NCI-H82 (cell line): ENCODE measurements at regions not wholly inside any gene's neighbourhood (a gene's known extent, or its start where the extent isn't known, plus 50 kb on each side); places are given as distances from the start of the nearest gene placed in this dataset.
"Not testable (repeated sequence)": the region's sequence is repeated elsewhere in the genome, so short reads cannot be mapped to it uniquely, and the experiment has no call there.

Experiments
- DNase-seq: peaks from one replicate; lab custom pipeline; 2025; lab: John Stamatoyannopoulos, UW

DNA sequence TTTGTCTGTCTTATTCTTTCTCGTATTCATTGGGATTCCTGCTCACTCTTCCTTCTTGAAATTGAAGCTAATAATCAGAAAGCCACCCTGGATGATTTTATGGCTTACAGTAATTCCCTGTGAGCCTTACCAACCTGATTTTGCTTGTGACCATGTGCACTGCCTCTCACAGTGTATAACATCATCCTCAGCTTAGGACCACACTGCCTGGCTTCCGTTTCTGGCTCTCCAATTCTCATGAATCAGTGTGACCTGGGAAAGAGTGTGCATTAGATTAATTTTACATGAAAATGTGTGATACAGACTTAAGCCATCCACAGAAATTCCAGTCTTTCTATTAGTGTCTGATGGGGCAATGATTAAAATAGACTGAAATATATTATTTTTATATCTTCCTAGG, 126.8 kb upstream of the DMRT1 start:
- peak; percentile 5 for DNase-seq

DNA sequence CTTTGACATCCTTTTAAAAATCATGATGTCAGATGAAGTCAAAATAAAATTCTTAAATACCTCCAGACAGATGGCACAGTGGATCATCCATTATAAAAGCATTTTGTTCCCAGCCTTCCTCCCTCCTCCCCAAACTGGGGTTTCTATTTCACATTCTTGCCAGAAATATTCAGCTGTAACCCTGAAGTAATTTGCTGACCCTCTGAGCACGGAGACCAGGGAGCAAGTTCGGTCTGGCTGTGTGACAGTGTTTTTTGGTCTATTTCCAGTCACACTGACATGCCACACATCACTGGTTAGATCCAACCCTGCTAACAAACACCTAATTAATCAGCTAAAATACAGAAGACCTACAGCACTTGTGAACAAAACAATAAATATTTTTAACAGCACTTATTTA, 126.2 kb upstream of the DMRT1 start:
- DNase-seq, result no peak

DNA sequence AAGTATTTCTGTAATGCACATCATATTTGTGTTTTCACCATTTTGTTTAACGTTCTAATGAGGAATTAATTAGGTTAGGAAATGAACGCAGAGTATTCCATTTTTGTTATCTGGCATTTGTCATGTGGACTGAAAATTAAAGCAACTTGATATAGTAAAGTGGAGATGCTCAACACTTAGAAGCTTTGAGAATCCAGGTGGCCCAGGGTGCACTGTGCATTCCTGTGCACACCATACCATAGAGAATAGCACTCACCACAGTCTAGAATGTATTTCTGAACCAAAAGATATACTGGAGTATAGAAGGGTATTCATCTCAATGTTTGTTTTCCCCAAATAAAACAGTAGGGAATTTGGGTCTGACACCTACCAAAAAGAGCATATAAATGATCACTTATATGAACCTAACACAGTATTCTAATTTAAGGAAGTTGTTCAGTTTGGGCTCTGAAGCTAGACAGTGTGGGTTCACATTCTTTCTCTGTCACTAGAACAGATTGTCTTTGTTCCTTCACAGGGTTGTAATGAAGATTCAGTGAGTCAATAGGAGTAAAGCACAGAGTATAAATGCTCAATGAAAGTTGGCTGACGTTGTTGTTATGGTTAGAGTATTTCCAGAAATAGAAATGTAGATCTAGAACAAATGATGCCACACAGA, 125.6 kb upstream of the DMRT1 start:
- no peak for DNase-seq

DNA sequence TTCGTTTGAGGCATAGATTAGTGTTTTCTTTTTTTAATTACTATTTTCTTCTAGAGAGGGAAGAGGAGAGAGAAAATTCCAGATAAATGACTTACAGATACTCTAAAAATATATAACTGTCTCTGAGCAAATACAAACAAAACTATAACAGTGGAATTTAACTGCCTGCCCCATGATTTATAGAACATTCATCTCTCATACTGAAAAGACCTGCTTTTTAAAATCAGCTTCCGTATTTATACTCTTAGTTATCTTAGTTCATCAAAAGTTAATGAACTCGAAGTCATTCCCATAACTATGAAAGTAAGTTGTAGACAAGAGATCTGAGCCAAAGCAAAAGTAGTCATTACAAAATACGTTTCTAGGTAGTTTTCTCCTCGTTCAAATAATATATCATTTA, 123.8 kb upstream of the DMRT1 start:
- no peak for DNase-seq

DNA sequence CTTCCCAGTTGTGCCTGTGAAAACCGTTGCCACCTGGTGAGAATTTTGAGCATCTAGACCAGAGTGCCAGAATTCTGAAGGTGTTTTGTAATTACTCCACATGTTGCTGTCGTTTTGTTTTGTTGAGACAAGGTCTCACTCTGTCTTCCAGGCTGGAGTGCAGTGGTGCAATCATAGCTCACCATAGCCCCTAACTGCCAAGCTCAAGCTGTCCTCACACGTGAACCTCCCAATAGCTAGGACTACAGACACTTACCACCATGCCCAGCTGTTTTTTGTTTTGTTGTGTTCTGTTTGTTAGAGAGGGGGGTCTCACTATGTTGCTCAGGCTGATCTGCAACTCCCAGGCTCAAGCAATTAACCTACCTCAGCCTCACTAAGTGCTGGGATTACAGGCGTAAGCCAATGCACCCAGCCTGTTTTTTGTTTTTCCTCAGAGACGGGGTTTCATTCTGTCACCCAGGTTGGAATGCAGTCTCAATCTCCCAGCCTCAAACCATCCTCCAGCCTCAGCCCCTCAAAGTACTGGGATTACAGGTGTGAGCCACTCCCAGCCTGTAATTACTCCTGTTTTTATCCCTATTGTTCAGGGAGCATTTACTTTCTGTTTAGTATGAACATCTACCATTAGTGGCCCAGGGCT, 121.1 kb upstream of the DMRT1 start:
- DNase-seq, result peak; percentile 67

DNA sequence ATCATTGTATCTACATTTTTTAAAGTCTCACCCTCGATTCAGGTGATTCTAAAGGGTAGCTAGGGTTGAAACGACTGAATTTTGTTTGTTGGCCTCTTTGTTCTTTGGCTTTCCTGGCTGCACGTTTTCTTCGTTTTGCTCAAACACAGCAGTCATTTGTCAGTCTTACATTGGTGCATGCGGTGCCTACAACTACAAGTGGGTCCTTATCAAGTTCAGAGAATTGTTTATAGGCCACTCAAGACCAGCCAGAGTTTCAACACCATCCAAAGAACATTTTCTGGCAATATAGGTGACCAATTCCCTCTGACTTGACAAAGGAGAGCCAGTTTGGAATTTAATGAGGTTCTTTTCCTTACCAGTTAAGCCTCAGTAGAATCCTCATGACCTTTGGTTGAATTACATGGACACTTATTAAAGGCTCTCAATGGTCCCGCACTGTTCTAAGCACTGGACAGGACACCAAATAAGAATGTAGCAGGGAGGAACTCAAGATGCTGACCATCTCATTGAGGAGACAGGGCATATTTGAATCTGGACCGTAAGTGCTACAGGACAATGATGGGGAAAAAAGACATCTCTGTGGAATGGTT, 119.0 kb upstream of the DMRT1 start:
- DNase-seq, result no peak

DNA sequence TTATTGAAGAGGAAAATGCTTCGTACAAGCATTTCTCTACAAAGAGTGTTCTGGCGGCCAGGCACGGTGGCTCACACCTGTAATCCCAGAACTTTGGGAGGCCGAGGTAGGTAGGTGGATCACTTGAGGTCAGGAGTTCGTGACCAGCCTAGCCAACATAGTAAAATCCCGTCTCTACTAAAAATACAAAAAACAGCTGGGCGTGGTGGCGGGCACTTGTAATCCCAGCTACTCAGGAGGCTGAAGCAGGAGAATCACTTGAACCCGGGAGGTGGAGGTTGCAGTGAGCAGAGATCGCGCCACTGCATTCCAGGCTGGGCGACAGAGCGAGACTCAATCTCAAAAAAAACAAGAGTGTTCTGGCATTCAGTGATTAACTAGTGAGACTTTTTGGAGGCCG, 117.0 kb upstream of the DMRT1 start:
- not testable (repeated sequence) for DNase-seq

DNA sequence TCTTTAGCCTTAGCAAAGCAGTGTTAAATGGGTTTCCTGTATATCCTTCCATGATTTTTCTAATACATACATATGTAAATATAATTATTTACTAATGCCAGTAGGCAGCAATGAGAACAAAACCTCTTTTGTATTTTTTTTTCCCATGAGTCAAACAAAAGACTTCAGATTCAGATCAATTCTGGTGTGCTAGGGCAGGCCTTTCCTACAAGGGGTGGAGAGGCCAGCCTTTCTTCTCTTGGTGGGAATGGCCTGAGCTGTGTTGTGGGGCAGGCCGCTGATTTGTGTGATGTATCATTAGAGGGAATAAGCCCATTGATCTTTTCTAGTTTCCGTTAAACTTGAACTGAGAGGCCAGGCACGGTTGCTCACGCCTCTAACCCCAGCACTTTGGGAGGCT, 115.5 kb upstream of the DMRT1 start:
- DNase-seq, result no peak

DNA sequence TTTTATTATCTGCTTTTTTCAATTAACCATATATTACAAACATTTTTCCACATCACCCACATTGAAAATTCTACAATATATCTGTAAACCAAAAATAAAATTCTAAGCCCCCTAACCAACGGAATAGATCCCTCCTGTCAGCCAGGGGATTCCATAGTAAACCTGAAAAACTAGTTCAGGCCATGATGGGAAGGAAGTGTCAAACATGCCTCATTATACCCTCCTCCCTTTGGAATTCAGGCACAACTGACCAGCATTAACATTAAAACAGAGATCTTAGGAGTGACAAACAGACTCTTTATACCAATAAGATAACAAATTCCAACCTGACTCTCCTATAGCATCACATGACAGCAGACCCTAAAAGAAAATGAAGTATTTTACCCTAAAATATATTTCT, 113.7 kb upstream of the DMRT1 start:
- DNase-seq, result no peak

DNA sequence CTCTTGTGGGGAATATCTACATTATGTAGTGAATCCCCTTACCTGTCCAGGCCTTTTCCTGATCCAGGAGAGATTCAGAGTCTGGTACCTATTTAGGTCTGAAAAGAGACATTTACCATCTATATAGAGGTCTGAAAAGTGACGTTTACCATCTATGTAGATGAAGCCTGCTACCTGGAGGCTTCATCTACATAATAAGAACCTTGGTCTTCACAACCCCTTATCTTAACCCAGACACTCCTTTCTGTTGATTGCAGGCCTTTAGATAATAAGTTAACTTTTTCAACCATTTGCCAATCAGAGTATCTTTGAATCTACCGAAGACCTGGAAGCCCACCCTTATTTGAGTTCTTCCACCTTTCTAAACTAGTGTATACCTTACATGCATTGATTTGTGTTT, 113.0 kb upstream of the DMRT1 start:
- no peak for DNase-seq

DNA sequence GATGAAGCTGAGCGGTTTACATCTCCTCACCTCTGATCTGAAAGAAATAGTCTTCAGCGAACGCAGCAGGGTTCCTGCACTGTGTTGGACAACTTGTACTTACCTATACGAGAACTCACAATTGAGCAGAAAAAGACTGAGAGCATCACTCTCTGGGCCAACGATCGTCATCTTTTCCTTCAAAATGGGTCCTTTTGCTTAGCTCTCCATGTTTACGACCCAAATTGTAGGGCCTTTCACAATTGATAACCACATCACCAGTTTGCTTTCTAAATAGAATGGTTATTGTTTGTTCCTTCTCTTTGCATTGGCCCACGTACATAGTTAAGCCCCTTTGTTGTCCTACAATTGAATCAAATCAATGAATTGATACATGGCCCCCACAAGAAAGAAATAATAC, 110.0 kb upstream of the DMRT1 start:
- DNase-seq, result no peak

DNA sequence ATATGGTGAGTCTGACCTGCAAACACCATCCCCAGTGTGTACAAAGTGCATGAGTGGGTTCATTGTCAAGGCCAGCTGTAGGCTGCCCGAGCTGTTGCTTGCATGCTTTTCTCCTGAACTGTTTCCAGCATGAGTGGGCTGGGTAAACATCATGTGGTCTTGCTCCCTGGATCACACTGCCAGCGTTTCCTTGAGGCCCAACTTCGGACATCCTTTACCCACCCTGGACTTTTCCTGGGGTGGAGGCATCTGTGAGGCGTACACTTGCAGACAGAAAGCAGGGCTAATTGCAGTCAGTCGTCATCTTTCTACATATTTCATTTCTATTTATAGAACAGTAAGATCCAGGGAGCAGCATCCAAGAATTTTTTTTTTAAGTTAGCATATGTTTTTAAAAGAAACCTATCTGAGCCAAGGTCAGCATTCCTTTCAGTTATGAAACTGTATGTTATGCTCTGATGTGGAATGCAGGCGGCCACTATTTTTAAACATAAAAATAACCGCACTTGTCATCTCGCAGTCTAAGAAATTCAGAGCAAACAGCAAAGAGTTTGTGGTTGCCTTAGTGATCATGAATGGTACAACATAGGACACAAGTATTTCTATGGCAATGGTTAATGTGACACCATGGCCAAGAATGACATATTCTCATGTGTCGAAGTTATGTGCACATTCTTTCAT, 106.5 kb upstream of the DMRT1 start:
- DNase-seq, result no peak

DNA sequence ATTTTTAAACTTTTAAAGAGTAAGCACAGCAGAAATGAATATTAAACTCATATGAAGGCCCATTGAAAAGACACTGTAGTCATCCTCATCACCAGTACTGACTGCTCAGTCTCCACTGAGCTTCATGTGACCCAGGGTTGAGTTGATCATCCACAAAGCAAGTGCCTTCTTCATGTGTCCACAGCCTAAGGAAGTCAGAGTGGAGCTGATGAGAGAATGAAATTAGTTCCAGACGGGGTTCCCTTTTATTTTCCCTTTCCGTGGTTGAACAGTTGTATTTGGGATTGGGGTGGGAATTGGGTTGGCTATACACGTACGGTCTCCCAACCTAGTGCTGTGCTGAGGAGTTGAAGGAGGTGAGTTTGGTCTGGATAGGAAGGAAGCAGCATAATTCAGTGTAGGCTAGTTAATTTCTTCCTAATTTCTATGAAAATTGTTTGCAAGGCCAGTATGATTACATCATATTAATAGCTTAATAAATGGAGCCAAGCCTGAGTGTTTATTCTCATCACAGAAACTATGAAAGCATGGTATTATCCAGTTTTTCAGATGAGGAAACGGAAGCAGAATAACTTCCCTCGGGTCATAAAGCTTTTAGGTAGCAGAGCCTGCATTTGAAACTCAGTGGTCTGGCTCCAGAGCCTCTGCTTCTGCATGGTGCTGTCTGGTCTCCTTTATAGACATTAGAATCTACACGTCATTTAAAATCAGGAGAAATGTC, 103.9 kb upstream of the DMRT1 start:
- DNase-seq, result no peak

DNA sequence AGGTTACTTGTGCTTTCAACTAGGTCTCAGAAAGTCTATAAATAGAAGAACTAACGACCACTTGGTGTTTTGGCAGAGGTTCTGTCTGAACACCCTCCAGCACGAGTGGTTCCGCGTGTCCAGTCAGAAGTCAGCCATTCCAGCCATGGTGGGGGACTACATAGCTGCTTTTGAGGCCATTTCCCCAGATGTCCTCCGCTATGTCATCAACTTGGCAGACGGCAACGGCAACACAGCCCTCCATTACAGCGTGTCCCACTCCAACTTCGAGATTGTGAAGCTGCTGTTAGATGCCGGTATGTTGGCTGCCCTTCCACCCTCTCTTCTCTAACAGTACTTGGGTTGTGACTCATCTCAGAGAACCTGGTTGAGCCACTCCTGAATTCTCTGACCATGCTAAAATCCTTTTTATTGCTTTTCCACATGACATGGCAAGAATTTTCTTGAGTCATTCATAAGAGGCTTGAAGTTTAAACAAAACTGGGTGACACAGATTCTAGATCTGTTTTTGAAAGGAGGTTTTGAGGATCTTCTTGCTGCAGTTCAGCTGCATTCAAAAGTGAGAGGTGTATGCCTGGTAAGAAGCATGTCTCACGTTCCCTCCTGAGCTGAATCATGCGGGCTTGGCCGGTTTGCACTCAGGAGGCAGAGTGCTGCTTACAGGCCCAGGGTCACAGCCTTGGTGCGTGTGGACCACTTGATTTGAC, 103.1 kb upstream of the DMRT1 start:
- no peak for DNase-seq

DNA sequence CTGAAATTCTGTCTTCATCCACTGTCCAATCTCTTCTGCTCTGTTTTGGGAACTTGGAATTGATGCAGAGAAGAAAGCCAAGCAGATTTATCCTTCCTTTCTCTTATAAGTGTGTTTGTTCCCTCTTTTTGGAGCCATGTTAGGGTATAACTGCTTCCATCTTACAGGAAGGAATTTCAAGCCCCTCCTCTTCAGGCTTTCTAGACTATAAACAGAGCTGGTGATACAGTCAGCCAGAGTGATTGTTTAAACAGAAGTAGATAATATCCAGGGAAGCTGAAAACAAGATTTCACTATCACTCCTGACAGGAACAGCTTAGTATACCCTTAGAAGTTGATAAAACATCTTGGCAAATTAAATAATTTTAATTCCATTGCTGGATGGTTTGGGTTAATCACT, 102.1 kb upstream of the DMRT1 start:
- no peak for DNase-seq

DNA sequence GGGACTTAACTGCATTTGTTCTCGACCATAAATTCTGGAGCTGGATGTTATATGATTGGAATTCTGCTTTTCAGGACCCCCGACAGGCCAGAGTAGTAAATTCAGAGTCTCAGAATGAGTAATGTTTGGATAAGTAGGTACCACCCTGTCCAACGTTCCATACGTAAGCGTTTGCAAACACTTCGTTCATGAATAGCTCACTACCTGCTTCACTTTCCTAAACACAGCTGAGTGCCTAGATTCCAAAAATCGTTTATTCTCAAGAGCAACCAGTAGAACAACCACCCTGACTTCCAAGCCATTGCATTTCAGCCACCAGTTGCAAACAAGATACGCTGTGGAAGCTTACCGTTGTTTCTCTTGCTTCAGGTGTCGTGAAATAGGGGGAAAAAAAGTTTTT, 101.3 kb upstream of the DMRT1 start:
- no peak for DNase-seq

DNA sequence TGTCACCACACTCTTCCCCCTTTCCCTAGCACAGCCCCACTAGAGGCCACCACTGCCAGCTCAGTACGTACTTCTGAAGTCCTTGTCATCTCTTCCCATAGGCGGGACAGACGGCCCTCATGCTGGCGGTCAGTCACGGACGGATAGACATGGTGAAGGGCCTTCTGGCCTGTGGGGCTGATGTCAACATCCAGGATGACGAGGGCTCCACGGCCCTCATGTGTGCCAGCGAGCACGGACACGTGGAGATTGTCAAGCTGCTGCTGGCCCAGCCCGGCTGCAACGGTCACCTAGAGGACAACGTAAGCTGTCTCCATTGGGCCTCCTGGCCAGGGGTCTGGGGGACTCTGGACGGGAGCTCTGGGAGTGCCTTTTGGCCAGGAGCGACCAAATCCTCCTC, 99.4 kb upstream of the DMRT1 start:
- no peak for DNase-seq

DNA sequence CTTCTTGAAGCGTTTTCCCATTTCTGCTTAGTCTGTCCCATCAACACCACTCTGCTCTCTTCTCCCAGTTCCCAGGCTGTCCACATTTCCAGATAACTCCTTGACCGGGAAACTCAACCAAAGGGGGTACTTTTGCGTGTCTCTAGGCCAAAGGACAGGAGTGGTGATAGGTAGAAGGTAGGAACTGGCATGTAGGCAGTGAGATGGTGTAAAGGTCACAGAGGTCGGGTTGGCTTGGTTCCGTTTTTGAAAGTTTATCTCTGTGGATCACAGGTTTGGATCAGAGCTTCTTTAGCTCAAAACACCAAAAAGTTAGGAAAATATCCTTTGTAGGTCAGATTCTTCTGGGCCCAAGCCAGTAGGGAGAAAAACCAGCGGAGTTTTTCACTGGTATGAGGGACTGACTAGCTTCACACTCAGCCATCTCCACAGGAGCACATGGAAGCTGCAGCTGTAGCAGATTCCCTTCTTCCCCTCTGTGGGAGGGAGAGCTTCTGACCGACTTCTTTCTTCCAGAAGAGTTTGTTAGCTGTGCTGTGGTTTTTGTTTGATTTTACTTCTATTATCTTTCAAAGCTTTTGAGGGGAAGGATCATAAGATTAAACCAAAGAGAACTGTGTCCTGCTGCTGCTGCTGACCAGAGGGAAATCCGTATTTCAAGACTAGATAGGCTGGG, 98.4 kb upstream of the DMRT1 start:
- DNase-seq, result no peak

DNA sequence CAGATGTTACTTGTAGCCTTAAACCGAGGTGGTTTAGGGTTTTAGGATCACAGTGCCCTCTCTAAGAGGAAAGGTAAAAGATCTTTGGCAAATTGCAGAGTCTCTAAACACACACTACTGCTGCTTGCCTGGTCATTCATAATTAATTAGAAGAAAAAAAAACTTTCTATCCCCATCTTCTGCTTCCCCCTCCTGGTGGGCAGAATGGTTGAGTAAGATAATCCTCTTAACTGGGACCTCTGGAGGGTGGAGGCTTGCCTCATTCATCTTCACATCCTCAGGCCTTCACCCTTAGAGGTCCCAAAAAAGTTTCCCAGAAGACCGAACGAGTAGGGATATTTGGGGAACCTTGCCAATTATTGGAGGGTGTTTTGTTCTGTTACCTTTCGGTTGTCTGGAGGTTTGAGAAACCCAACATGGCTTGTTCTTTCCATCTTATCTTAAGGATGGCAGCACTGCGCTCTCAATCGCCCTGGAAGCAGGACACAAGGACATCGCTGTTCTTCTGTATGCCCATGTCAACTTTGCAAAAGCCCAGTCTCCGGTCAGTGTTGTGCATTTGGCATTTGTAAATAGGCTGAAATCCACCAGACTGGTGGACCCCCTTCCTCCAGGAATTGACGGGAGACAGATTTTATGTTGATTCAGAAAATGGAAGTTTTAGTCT, 97.3 kb upstream of the DMRT1 start:
- DNase-seq, result peak; percentile 36

DNA sequence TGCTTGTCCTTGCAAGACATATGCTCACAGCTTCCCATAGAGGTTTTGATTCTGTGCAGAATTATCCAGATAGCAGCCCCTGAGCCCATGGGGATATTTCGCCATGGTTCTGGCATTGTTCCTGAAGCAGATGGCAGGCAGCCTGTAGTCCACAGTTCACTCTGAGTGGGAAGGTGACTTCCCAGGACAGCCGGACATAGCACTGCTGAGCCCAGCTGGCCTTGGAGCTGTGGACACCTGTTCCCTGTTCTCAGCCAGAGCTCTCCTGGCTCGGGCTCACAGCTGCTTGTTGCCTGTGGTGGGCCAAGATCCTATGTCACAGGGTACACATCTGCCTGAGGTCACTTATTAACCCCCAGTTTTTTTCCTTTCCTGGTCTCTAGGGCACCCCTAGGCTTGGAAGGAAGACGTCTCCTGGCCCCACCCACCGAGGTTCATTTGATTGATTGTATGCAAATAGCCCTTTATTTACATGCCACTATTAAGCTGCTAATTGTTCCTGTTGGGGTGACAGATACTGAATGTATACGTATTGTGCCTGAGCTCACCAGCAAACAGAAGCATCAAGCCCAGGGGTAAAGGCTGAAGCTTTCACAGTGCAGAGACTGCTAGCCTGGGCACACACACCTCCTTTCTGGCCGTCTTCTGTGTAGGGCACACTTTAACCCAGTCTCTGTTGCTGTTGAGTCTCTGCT, 96.6 kb upstream of the DMRT1 start:
- DNase-seq, result no peak
